ENCODE measurements at regions not wholly inside any gene's neighbourhood (a gene's known extent, or its start where the extent isn't known, plus 50 kb on each side); places are given as distances from the start of the nearest gene placed in this dataset.

DNA sequence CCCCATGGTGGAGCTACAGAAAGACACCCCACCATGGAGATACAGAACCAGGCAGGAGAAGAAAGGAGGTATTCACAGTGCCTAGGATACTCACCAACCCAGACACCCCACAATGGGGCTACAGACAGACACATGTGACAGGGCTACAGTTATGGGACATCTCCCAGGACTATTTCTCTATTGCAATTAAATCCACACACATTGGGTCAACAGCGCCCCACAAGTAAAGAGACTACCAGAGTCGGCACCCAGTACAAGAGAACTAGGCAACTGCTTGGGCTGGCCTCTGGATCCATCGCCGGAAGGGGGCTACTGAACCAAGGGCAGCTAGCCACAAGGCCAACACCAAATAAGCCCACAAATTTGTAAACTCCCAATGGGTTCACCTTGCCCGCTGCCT lies 310.1 kb upstream of the NCKAP5 start:
- Histone ChIP-seq H3K79me2 (replicated peaks; ENCODE audit: insufficient read depth) (no peaks in the 10 kb centered on the region), H3F3A (replicated peaks; ENCODE audit: low read depth) (no peaks in the 10 kb centered on the region), H3K27ac (ENCODE audit: low read depth) (no peak overlapping the region), H3K4me3 (no peak overlapping the region), H2AFZ (no peak overlapping the region), H3K36me3 (ENCODE audit: insufficient read depth) (no peaks in the 10 kb centered on the region), H3K9me2 (ENCODE audit: insufficient read depth) (no peaks in the 10 kb centered on the region), H3K27me3 (ENCODE audit: insufficient read depth) (no peaks in the 10 kb centered on the region), H3K4me2 (no peak overlapping the region), H4K20me1 (replicated peaks; ENCODE audit: insufficient read depth) (no peaks in the 10 kb centered on the region), H3K4me1 (ENCODE audit: insufficient read depth) (no peaks in the 10 kb centered on the region)
- ATAC-seq (no peak), DNase-seq (ENCODE audit: low spot score) (no peak)
- TF ChIP-seq NANOG (IDR thresholded peaks at IDR 0.05; ENCODE audit: borderline replicate concordance) = no peak
- no peak for TF ChIP-seq JUNB (IDR thresholded peaks at IDR 0.05; ENCODE audit: unreplicated experiment)
- H3K9me3 Mint-ChIP-seq = no peaks in the 10 kb centered on the region; the same call in 2 of the 3 replicates
- H3K27ac Mint-ChIP-seq = no peak overlapping the region
- no peak overlapping the region for H3K4me3 Mint-ChIP-seq
- H3K4me1 Mint-ChIP-seq = no peaks in the 10 kb centered on the region
- H3K27me3 Mint-ChIP-seq (ENCODE audit: insufficient read depth, low read depth, poor library complexity) = no peaks in the 10 kb centered on the region
- no peaks in the 10 kb centered on the region for H3K36me3 Mint-ChIP-seq (ENCODE audit: low read depth)

DNA sequence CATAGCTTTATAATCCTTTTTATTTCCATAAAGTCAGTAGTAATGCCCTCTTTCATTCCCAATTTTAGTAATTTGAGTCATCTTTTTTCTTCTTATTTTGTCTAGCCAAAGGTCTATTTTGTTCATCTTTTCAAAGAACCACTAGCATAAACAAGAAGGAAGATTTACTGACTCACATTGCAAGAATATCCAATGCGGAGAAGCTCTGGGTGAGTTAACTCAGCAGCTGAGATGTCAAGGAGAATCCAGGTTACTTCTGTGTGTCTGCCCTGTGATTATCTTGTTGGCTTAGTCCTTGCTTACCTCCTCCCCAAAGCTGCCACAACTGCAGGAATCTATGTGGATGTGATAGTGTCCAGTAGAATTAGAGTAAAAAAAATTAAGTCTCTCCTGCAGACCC lies 311.4 kb upstream of the NCKAP5 start:
- Histone ChIP-seq H3K27me3 (ENCODE audit: insufficient read depth) (no peaks in the 10 kb centered on the region), H3K9me2 (ENCODE audit: insufficient read depth) (no peaks in the 10 kb centered on the region), H3F3A (replicated peaks; ENCODE audit: low read depth) (no peaks in the 10 kb centered on the region), H2AFZ (no peak overlapping the region), H3K27ac (ENCODE audit: low read depth) (no peak overlapping the region), H3K36me3 (ENCODE audit: insufficient read depth) (no peaks in the 10 kb centered on the region), H3K4me3 (no peak overlapping the region), H3K4me1 (ENCODE audit: insufficient read depth) (no peaks in the 10 kb centered on the region), H3K4me2 (no peak overlapping the region), H4K20me1 (replicated peaks; ENCODE audit: insufficient read depth) (no peaks in the 10 kb centered on the region), H3K79me2 (replicated peaks; ENCODE audit: insufficient read depth) (no peaks in the 10 kb centered on the region)
- no peak overlapping the region for H3K4me3 Mint-ChIP-seq
- ATAC-seq (no peak), DNase-seq (ENCODE audit: low spot score) (no peak)
- H3K4me1 Mint-ChIP-seq = no peaks in the 10 kb centered on the region
- H3K36me3 Mint-ChIP-seq (ENCODE audit: low read depth) = no peaks in the 10 kb centered on the region
- H3K9me3 Mint-ChIP-seq = no peaks in the 10 kb centered on the region; the same call in 2 of the 3 replicates
- no peaks in the 10 kb centered on the region for H3K27me3 Mint-ChIP-seq (ENCODE audit: insufficient read depth, low read depth, poor library complexity)
- no peak overlapping the region for H3K27ac Mint-ChIP-seq
- TF ChIP-seq NANOG (IDR thresholded peaks at IDR 0.05; ENCODE audit: borderline replicate concordance) (no peak), CREB1 (CRISPR knock-in tag; IDR thresholded peaks at IDR 0.05; ENCODE audit: low read depth) (no peak), STAT1 (IDR thresholded peaks at IDR 0.05; ENCODE audit: unreplicated experiment) (no peak), JUNB (IDR thresholded peaks at IDR 0.05; ENCODE audit: unreplicated experiment) (no peak), ZNF331 (CRISPR knock-in tag; IDR thresholded peaks at IDR 0.05; ENCODE audit: low read depth) (no peak), EZH2phosphoT487 (IDR thresholded peaks at IDR 0.05; ENCODE audit: unreplicated experiment) (no peak)
- TF ChIP-seq, protein P1, sequence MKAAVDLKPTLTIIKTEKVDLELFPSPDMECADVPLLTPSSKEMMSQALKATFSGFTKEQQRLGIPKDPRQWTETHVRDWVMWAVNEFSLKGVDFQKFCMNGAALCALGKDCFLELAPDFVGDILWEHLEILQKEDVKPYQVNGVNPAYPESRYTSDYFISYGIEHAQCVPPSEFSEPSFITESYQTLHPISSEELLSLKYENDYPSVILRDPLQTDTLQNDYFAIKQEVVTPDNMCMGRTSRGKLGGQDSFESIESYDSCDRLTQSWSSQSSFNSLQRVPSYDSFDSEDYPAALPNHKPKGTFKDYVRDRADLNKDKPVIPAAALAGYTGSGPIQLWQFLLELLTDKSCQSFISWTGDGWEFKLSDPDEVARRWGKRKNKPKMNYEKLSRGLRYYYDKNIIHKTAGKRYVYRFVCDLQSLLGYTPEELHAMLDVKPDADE (IDR thresholded peaks at IDR 0.05) = no peak
- TF ChIP-seq, protein P2, sequence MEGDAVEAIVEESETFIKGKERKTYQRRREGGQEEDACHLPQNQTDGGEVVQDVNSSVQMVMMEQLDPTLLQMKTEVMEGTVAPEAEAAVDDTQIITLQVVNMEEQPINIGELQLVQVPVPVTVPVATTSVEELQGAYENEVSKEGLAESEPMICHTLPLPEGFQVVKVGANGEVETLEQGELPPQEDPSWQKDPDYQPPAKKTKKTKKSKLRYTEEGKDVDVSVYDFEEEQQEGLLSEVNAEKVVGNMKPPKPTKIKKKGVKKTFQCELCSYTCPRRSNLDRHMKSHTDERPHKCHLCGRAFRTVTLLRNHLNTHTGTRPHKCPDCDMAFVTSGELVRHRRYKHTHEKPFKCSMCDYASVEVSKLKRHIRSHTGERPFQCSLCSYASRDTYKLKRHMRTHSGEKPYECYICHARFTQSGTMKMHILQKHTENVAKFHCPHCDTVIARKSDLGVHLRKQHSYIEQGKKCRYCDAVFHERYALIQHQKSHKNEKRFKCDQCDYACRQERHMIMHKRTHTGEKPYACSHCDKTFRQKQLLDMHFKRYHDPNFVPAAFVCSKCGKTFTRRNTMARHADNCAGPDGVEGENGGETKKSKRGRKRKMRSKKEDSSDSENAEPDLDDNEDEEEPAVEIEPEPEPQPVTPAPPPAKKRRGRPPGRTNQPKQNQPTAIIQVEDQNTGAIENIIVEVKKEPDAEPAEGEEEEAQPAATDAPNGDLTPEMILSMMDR (conservative IDR thresholded peaks at IDR 0.05; ENCODE audit: low read depth in 2 of 2) = no peak
- TF ChIP-seq, protein P3, sequence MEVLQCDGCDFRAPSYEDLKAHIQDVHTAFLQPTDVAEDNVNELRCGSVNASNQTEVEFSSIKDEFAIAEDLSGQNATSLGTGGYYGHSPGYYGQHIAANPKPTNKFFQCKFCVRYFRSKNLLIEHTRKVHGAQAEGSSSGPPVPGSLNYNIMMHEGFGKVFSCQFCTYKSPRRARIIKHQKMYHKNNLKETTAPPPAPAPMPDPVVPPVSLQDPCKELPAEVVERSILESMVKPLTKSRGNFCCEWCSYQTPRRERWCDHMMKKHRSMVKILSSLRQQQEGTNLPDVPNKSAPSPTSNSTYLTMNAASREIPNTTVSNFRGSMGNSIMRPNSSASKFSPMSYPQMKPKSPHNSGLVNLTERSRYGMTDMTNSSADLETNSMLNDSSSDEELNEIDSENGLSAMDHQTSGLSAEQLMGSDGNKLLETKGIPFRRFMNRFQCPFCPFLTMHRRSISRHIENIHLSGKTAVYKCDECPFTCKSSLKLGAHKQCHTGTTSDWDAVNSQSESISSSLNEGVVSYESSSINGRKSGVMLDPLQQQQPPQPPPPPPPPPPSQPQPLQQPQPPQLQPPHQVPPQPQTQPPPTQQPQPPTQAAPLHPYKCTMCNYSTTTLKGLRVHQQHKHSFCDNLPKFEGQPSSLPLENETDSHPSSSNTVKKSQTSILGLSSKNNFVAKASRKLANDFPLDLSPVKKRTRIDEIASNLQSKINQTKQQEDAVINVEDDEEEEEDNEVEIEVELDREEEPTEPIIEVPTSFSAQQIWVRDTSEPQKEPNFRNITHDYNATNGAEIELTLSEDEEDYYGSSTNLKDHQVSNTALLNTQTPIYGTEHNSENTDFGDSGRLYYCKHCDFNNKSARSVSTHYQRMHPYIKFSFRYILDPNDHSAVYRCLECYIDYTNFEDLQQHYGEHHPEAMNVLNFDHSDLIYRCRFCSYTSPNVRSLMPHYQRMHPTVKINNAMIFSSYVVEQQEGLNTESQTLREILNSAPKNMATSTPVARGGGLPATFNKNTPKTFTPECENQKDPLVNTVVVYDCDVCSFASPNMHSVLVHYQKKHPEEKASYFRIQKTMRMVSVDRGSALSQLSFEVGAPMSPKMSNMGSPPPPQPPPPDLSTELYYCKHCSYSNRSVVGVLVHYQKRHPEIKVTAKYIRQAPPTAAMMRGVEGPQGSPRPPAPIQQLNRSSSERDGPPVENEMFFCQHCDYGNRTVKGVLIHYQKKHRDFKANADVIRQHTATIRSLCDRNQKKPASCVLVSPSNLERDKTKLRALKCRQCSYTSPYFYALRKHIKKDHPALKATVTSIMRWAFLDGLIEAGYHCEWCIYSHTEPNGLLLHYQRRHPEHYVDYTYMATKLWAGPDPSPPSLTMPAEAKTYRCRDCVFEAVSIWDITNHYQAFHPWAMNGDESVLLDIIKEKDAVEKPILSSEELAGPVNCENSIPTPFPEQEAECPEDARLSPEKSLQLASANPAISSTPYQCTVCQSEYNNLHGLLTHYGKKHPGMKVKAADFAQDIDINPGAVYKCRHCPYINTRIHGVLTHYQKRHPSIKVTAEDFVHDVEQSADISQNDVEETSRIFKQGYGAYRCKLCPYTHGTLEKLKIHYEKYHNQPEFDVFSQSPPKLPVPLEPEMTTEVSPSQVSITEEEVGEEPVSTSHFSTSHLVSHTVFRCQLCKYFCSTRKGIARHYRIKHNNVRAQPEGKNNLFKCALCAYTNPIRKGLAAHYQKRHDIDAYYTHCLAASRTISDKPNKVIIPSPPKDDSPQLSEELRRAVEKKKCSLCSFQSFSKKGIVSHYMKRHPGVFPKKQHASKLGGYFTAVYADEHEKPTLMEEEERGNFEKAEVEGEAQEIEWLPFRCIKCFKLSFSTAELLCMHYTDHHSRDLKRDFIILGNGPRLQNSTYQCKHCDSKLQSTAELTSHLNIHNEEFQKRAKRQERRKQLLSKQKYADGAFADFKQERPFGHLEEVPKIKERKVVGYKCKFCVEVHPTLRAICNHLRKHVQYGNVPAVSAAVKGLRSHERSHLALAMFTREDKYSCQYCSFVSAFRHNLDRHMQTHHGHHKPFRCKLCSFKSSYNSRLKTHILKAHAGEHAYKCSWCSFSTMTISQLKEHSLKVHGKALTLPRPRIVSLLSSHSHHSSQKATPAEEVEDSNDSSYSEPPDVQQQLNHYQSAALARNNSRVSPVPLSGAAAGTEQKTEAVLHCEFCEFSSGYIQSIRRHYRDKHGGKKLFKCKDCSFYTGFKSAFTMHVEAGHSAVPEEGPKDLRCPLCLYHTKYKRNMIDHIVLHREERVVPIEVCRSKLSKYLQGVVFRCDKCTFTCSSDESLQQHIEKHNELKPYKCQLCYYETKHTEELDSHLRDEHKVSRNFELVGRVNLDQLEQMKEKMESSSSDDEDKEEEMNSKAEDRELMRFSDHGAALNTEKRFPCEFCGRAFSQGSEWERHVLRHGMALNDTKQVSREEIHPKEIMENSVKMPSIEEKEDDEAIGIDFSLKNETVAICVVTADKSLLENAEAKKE (CRISPR knock-in tag; IDR thresholded peaks at IDR 0.05) = no peak
- TF ChIP-seq, protein P4, sequence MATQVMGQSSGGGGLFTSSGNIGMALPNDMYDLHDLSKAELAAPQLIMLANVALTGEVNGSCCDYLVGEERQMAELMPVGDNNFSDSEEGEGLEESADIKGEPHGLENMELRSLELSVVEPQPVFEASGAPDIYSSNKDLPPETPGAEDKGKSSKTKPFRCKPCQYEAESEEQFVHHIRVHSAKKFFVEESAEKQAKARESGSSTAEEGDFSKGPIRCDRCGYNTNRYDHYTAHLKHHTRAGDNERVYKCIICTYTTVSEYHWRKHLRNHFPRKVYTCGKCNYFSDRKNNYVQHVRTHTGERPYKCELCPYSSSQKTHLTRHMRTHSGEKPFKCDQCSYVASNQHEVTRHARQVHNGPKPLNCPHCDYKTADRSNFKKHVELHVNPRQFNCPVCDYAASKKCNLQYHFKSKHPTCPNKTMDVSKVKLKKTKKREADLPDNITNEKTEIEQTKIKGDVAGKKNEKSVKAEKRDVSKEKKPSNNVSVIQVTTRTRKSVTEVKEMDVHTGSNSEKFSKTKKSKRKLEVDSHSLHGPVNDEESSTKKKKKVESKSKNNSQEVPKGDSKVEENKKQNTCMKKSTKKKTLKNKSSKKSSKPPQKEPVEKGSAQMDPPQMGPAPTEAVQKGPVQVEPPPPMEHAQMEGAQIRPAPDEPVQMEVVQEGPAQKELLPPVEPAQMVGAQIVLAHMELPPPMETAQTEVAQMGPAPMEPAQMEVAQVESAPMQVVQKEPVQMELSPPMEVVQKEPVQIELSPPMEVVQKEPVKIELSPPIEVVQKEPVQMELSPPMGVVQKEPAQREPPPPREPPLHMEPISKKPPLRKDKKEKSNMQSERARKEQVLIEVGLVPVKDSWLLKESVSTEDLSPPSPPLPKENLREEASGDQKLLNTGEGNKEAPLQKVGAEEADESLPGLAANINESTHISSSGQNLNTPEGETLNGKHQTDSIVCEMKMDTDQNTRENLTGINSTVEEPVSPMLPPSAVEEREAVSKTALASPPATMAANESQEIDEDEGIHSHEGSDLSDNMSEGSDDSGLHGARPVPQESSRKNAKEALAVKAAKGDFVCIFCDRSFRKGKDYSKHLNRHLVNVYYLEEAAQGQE (IDR thresholded peaks at IDR 0.05; ENCODE audit: unreplicated experiment) = no peak

Measured in GM23338 (cell line).